Pons (tissue), 1 donor: ENCODE measurements at regions not wholly inside any gene's neighbourhood (a gene's known extent, or its start where the extent isn't known, plus 50 kb on each side); places are given as distances from the start of the nearest gene placed in this dataset.
"Not testable (repeated sequence)": the region's sequence is repeated elsewhere in the genome, so short reads cannot be mapped to it uniquely, and the experiment has no call there.

Source experiments
- DNase-seq: peaks from one replicate; pipeline ENCODE4 v3.0.0-alpha.2; 2016; ENCODE audit warnings: low spot score

- DNase-seq = no peak
These were observed 379.7 kb downstream of the MAT2B start for GRCh38 chr5:163885117-163885516.

GRCh38 chr5:163887854-163888253 lies 382.4 kb downstream of the MAT2B start:
- no peak for DNase-seq

DNA sequence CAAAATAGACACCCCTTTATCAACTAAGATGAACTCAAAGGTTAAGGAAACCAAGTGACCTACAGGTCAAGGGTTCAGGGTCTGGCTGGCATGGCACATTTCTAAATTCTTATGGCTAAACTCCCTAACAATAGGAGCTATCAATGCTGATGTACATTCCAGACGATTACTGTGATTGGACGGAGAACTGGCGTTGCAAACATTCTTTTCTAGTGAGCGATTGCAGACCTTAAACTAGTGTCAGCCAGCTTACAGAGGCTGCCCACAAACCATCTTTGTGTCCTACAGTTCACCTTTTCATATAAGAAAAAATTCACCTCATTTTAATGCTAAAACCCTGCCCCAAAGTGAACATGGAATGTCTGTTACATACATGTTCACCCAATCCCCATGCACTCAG lies 382.9 kb downstream of the MAT2B start:
- DNase-seq = no peak

- DNase-seq = no peak
These were observed 383.9 kb downstream of the MAT2B start for GRCh38 chr5:163889369-163889768.

- DNase-seq = no peak
These were observed 384.8 kb downstream of the MAT2B start for GRCh38 chr5:163890261-163890660.

- no peak for DNase-seq
These were observed 387.9 kb downstream of the MAT2B start for GRCh38 chr5:163893281-163893680.

GRCh38 chr5:163894645-163895044 lies 389.2 kb downstream of the MAT2B start:
- DNase-seq = no peak

GRCh38 chr5:163898873-163899272 lies 393.5 kb downstream of the MAT2B start:
- no peak for DNase-seq

DNA sequence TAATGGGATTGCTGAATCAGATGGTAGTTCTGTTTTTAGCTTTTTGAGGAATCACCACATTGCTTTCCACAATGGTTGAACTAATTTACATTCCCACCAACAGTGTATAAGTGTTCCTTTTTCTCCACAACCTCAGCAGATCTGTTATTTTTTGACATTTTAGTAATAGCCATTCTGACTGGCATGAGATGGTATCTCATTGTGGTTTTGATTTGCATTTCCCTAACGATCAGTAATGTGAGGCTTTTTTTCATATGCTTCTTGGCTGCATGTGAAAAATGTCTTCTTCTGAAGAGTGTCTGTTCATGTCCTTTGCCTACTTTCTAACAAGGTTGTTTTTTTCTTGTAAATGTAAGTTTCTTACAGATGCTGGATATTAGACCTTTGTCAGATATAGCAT lies 402.4 kb downstream of the MAT2B start:
- not testable (repeated sequence) for DNase-seq

GRCh38 chr5:163908253-163908652 lies 402.8 kb downstream of the MAT2B start:
- DNase-seq = peak; percentile 55

- DNase-seq = no peak
These were observed 404.8 kb downstream of the MAT2B start for GRCh38 chr5:163910226-163910625.

- DNase-seq = no peak
These were observed 406.6 kb downstream of the MAT2B start for GRCh38 chr5:163912046-163912445.

- DNase-seq = no peak
These were observed 408.1 kb downstream of the MAT2B start for GRCh38 chr5:163913548-163913947.

DNA sequence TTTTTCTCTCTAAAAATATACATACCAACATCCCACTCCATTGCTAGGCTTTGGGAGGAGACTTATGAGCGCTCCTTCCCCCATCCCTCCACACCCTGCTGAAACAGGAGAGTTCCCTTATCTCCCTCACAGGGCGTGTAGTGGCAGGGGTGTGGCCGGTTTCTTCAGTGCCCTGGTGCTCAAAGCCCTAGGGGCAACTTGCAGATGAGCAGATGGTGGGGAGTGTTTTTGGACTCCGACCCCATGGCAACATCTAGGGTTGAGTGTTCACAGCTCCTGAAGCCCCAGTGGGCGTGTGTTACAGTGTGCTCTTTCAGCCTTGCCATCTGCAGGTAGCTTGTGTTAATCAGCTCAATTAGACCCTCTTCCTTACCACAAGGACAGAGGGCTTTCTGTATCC lies 409.5 kb downstream of the MAT2B start:
- no peak for DNase-seq

GRCh38 chr5:163915481-163915961 lies 410.1 kb downstream of the MAT2B start:
- DNase-seq = peak; percentile 36

GRCh38 chr5:163916376-163916775 lies 411.0 kb downstream of the MAT2B start:
- peak; percentile 79 for DNase-seq

- peak; percentile 25 for DNase-seq
These were observed 411.4 kb downstream of the MAT2B start for GRCh38 chr5:163916861-163917260.

DNA sequence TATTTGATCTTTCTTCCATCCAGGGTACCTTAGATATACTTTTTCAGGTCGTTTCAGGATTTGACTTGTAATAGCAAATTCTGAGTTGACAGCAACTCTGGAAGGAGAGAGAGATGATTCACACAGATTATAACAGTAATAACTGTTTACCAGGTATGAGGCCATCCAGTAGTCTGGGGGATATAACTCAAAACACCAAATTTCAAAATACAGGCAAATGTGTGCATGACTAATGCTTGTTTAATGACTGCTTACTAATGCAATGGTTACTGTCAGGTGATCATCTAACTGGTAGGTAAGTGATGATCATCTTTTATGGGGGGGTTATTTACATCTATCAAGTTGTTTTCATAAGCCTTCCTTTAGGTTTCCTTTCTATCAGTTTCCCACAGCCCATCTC lies 412.3 kb downstream of the MAT2B start:
- DNase-seq = no peak

DNA sequence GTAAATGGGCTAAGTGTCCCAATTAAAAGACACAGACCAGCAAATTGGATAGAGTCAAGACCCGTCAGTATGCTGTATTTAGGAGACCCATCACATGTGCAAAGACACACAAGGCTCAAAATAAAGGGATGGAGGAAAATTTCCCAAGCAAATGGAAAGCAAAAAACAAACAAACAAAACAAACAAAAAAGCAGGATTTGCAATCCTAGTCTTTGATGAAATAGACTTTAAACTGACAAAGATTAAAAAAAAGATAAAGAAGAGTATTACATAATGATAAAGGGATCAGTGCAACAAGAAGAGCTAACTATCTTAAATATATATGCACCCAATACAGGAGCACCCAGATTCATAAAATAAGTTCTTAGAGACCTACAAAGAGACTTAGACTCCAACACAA lies 429.6 kb downstream of the MAT2B start:
- not testable (repeated sequence) for DNase-seq

- DNase-seq = no peak
These were observed 433.2 kb downstream of the MAT2B start for GRCh38 chr5:163938595-163938994.

DNA sequence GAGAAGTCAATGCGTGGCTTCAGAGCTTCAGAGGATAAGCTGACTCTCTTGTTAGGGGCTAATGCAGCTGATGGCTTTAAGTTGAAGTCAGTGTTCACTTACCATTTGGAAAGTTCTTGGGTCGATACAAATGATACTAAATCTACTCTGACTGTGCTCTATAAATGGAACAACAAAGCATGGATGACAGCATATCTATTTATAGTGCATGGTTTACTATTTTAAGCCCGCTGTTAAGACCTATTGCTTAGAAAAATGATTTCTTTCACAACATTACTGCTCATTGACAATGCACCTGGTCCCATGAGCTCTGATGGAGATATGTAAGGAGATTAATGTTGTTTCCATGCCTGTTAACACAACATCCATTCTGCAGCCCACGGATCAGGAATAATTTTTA lies 435.7 kb downstream of the MAT2B start:
- no peak for DNase-seq

GRCh38 chr5:163943546-163943945 lies 438.1 kb downstream of the MAT2B start:
- DNase-seq = peak; percentile 2

DNA sequence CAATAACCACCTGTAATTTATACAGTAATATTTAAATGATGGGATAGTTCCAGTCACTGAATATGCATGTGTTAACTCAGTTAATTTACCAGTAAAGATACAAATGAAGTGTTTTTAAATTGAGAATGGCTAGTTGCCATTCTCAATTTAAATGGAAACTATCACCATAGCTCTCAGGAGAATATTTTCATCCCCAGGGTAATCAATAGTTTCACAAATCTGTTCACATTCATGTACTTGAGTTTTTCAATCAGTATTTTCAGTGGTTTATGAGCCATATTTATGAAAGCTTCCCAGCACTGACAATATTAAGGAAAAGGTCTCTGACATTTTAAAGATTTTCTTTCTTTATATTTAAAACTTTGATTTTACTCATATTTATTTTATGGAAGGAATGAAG lies 439.3 kb downstream of the MAT2B start:
- no peak for DNase-seq

GRCh38 chr5:163947848-163948666 lies 442.6 kb downstream of the MAT2B start:
- DNase-seq = peak; percentile 7
